Glutamatergic neuron (in vitro differentiated cells): ENCODE measurements at regions not wholly inside any gene's neighbourhood (a gene's known extent, or its start where the extent isn't known, plus 50 kb on each side); places are given as distances from the start of the nearest gene placed in this dataset.

Source experiments
- DNase-seq: peaks from one replicate; pipeline ENCODE4 v3.0.0; 2022
- H3K27ac Mint-ChIP-seq: one replicate; pipeline ENCODE4 v1.8.0; 2020; ENCODE audit warnings: mild to moderate bottlenecking, mixed read lengths, inconsistent platforms; ENCODE audit not compliant: unreplicated experiment
- H3K27me3 Mint-ChIP-seq: one replicate; pipeline ENCODE4 v1.8.0; 2020; ENCODE audit warnings: mild to moderate bottlenecking, moderate library complexity, mixed read lengths, inconsistent platforms; ENCODE audit not compliant: unreplicated experiment
- H3K36me3 Mint-ChIP-seq: one replicate; pipeline ENCODE4 v1.8.0; 2020; ENCODE audit warnings: mild to moderate bottlenecking, mixed read lengths, inconsistent platforms; ENCODE audit not compliant: unreplicated experiment
- H3K4me1 Mint-ChIP-seq: one replicate; pipeline ENCODE4 v1.8.0; 2020; ENCODE audit warnings: mild to moderate bottlenecking, low read depth, mixed read lengths, inconsistent platforms; ENCODE audit not compliant: unreplicated experiment
- H3K4me3 Mint-ChIP-seq: one replicate; pipeline ENCODE4 v1.8.0; 2020; ENCODE audit warnings: mild to moderate bottlenecking, mixed read lengths, inconsistent platforms; ENCODE audit not compliant: unreplicated experiment
- H3K9me3 Mint-ChIP-seq: one replicate; pipeline ENCODE4 v1.8.0; 2020; ENCODE audit warnings: mild to moderate bottlenecking, moderate library complexity, mixed read lengths, inconsistent platforms; ENCODE audit not compliant: unreplicated experiment
- CTCF ChIP-seq: fragments of 200-600 bp; sonication (generic); IDR thresholded peaks from one replicate; pipeline ENCODE4 v1.5.0; 2021; ENCODE audit not compliant: partially characterized antibody, unreplicated experiment

- Mint-ChIP-seq H3K27ac (no peak overlapping the region), H3K36me3 (no peaks in the 10 kb centered on the region), H3K27me3 (peaks cover 1% of the 10 kb centered on the region), H3K4me3 (no peak overlapping the region), H3K4me1 (peaks cover 16% of the 10 kb centered on the region), H3K9me3 (no peaks in the 10 kb centered on the region)
- no peak for TF ChIP-seq CTCF
- DNase-seq, result no peak
These were observed 77.3 kb upstream of the GALNT2 start for GRCh38 chr1:229989591-229990248.

DNA sequence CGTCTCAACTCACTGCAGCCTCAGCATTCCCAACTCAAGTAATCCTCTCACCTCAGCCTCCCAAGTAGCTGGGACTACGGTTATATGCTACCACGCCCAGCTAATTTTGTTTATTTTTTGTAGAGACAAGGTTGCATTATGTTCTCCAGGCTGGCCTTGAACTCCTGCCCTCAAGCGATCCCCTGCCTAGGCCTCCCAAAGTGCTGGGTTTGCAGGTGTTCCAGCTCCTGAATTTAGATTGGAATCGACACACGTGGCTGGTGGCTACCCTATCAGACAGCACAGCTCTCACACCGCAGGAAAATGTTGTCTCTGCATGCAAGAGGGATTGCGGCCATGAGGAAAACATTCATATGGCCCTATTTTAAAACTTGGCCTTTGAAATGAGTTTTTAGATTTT lies 76.7 kb upstream of the GALNT2 start:
- Mint-ChIP-seq H3K27ac (no peak overlapping the region), H3K36me3 (no peaks in the 10 kb centered on the region), H3K9me3 (peaks cover under 1% of the 10 kb centered on the region), H3K4me1 (peaks cover 16% of the 10 kb centered on the region), H3K4me3 (no peak overlapping the region), H3K27me3 (peaks cover 3% of the 10 kb centered on the region)
- TF ChIP-seq CTCF, result no peak
- DNase-seq, result no peak

DNA sequence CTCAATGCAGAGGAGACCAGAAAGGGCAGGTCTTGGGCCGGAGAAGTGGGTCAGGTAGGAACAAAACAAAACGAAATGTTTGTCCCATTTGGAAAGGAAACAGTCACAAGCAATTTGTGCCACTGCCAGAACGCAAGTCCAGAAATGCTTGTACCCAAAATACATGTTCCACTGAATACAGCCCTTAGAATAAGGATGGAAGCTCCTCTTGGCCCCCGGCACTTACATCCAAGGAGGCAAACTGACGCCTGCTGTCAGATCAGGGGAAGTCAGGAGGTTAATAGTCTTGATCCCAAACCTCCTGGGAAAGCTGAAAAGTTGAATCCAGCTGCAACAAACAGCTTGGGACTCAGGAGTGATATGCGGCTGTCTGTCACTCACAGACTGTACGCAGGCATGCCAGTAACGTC lies 75.9 kb upstream of the GALNT2 start:
- Mint-ChIP-seq H3K36me3 (no peaks in the 10 kb centered on the region), H3K4me1 (peaks cover 16% of the 10 kb centered on the region), H3K27ac (no peak overlapping the region), H3K9me3 (peaks cover 3% of the 10 kb centered on the region), H3K27me3 (peaks cover 3% of the 10 kb centered on the region), H3K4me3 (no peak overlapping the region)
- DNase-seq, result peak; percentile 25
- no peak for TF ChIP-seq CTCF

DNA sequence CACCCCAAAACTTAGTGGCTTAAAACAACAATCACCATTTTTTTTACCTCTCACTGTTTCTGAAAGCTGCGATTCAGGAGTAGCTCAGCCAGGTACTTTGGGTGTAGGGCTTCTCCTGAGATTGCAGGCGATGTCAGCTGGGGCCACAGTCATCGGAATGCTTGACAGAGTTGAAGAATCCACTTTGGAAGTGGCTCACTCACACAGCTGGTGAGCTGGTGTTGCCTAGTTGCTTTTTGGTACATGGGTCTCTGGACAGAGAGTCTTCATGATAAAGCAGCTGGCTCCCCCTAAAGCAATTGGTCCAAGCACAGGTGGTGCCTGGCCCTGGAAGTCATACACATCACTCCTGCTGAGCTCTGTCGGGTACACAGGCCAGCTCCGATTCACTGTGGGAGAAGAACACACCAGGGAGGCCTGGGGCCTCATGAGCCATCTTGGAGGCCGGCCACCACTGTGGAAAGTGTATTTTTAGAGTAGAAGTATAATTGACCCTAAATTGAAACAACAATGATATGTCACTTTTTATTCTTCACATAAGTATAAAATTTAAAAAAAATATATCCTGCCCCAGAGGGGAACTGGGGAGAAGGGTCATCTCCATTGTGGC lies 75.2 kb upstream of the GALNT2 start:
- H3K4me3 Mint-ChIP-seq, result no peak overlapping the region
- peaks cover 3% of the 10 kb centered on the region for H3K27me3 Mint-ChIP-seq
- H3K36me3 Mint-ChIP-seq, result no peaks in the 10 kb centered on the region
- H3K4me1 Mint-ChIP-seq, result peaks cover 13% of the 10 kb centered on the region
- H3K27ac Mint-ChIP-seq, result no peak overlapping the region
- TF ChIP-seq CTCF, result no peak
- no peak for DNase-seq
- peaks cover 3% of the 10 kb centered on the region for H3K9me3 Mint-ChIP-seq

GRCh38 chr1:229993060-229993459 lies 74.0 kb upstream of the GALNT2 start:
- H3K36me3 Mint-ChIP-seq, result no peaks in the 10 kb centered on the region
- no peak overlapping the region for H3K4me3 Mint-ChIP-seq
- DNase-seq, result no peak
- peaks cover 3% of the 10 kb centered on the region for H3K9me3 Mint-ChIP-seq
- peaks cover 3% of the 10 kb centered on the region for H3K27me3 Mint-ChIP-seq
- no peak overlapping the region for H3K27ac Mint-ChIP-seq
- TF ChIP-seq CTCF, result no peak
- H3K4me1 Mint-ChIP-seq, result peaks cover 11% of the 10 kb centered on the region
